LHCN-M2 (cell line): ENCODE measurements at regions not wholly inside any gene's neighbourhood (a gene's known extent, or its start where the extent isn't known, plus 50 kb on each side); places are given as distances from the start of the nearest gene placed in this dataset.
A peak's percentile ranks its signal among the peaks of the same experiment; 100 is the strongest.
"Not testable (repeated sequence)": the region's sequence is repeated elsewhere in the genome, so short reads cannot be mapped to it uniquely, and the experiment has no call there.

ENCODE experiments used
- DNase-seq: peaks from one replicate; pipeline ENCODE4 v3.0.0-alpha.2; 2012; ENCODE audit warnings: low read depth

- no peak for DNase-seq
These were observed 292.8 kb upstream of the B3GALT2 start for GRCh38 chr1:193479187-193479586.

GRCh38 chr1:193476748-193477147 is 290.3 kb upstream of the B3GALT2 start:
- DNase-seq = no peak

- no peak for DNase-seq
These were observed 287.5 kb upstream of the B3GALT2 start for GRCh38 chr1:193473932-193474331.

GRCh38 chr1:193472838-193473398 is 286.5 kb upstream of the B3GALT2 start:
- no peak for DNase-seq

GRCh38 chr1:193472430-193472829 is 286.0 kb upstream of the B3GALT2 start:
- no peak for DNase-seq

- DNase-seq = peak; percentile 43
These were observed 285.6 kb upstream of the B3GALT2 start for GRCh38 chr1:193471981-193472380.

GRCh38 chr1:193463326-193463932 is 277.0 kb upstream of the B3GALT2 start:
- no peak for DNase-seq

GRCh38 chr1:193462629-193463320 is 276.4 kb upstream of the B3GALT2 start:
- DNase-seq = peak; percentile 5

- DNase-seq = no peak
These were observed 272.2 kb upstream of the B3GALT2 start for GRCh38 chr1:193458628-193459027.

GRCh38 chr1:193457676-193458075 is 271.3 kb upstream of the B3GALT2 start:
- DNase-seq = no peak

GRCh38 chr1:193456811-193457280 is 270.4 kb upstream of the B3GALT2 start:
- DNase-seq = no peak

GRCh38 chr1:193451606-193452005 is 265.2 kb upstream of the B3GALT2 start:
- no peak for DNase-seq

- no peak for DNase-seq
These were observed 264.6 kb upstream of the B3GALT2 start for GRCh38 chr1:193451001-193451400.

- DNase-seq = no peak
These were observed 262.5 kb upstream of the B3GALT2 start for GRCh38 chr1:193448682-193449461.

- no peak for DNase-seq
These were observed 257.5 kb upstream of the B3GALT2 start for GRCh38 chr1:193443886-193444285.

- no peak for DNase-seq
These were observed 252.4 kb upstream of the B3GALT2 start for GRCh38 chr1:193438771-193439170.

- no peak for DNase-seq
These were observed 251.9 kb upstream of the B3GALT2 start for GRCh38 chr1:193438312-193438711.

GRCh38 chr1:193437785-193438184 is 251.4 kb upstream of the B3GALT2 start:
- no peak for DNase-seq

- DNase-seq = not testable (repeated sequence)
These were observed 250.9 kb upstream of the B3GALT2 start for GRCh38 chr1:193437333-193437732.

- no peak for DNase-seq
These were observed 249.4 kb upstream of the B3GALT2 start for GRCh38 chr1:193435781-193436180.

GRCh38 chr1:193434319-193434718 is 247.9 kb upstream of the B3GALT2 start:
- peak; percentile 70 for DNase-seq

GRCh38 chr1:193433599-193433998 is 247.2 kb upstream of the B3GALT2 start:
- no peak for DNase-seq
